ENCODE measurements at regions not wholly inside any gene's neighbourhood (a gene's known extent, or its start where the extent isn't known, plus 50 kb on each side); places are given as distances from the start of the nearest gene placed in this dataset.

DNA sequence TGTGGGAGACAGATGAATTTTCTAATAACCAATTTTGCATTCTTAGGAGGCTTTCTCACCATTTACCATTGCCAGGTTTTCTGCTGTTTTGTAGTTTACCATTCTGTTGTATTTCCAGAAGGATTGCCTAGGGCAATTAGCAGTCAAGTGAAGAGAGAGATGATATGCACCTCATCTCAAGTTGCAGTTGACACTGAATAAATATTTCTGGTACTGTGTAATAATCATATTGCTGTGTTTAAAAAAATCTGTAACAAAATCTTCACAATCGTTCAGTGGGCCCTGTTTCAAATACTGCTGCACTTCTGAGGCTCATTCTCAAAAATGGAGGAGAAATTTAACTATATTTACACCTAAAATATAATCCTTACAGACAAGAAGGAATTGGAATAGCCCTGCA, 706.1 kb upstream of the PTPRD start:
- H3K4me3 ChIP-seq (ENCODE audit: low read depth, low read length) = no peak overlapping the region
- no peak for DNase-seq (ENCODE audit: low read depth)
- TF ChIP-seq, protein P1, sequence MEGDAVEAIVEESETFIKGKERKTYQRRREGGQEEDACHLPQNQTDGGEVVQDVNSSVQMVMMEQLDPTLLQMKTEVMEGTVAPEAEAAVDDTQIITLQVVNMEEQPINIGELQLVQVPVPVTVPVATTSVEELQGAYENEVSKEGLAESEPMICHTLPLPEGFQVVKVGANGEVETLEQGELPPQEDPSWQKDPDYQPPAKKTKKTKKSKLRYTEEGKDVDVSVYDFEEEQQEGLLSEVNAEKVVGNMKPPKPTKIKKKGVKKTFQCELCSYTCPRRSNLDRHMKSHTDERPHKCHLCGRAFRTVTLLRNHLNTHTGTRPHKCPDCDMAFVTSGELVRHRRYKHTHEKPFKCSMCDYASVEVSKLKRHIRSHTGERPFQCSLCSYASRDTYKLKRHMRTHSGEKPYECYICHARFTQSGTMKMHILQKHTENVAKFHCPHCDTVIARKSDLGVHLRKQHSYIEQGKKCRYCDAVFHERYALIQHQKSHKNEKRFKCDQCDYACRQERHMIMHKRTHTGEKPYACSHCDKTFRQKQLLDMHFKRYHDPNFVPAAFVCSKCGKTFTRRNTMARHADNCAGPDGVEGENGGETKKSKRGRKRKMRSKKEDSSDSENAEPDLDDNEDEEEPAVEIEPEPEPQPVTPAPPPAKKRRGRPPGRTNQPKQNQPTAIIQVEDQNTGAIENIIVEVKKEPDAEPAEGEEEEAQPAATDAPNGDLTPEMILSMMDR (IDR thresholded peaks at IDR 0.05; ENCODE audit: low read depth, low read length, missing control alignments) = no peak
- in situ Hi-C loops (cut with HindIII; ENCODE audit: low sequenced_read_pairs) = no loop called here

DNA sequence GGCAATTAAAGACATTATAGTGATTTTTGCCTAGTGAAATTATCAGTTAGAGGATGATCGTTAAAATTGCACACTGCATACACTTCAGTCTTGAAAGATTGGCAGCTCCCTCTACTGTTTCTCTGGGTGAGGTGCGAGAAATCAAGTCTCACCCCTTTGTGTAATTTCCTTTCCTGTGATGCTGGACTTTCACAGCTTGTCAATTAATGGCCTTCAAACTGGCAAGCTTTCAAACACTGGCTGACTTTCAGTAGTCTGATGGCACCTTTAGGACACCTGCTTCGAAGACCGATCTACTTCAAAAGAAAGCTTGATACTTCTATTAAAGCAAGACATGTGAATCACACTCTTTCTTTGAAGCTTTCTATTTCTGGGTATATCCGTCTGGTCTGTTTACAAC, 706.7 kb upstream of the PTPRD start:
- in situ Hi-C loops (cut with HindIII; ENCODE audit: low sequenced_read_pairs) = no loop called here
- TF ChIP-seq, protein P1 (IDR thresholded peaks at IDR 0.05; ENCODE audit: low read depth, low read length, missing control alignments) = peak; percentile 67
- peak; percentile 8 for DNase-seq (ENCODE audit: low read depth)
- H3K4me3 ChIP-seq (ENCODE audit: low read depth, low read length) = no peak overlapping the region

DNA sequence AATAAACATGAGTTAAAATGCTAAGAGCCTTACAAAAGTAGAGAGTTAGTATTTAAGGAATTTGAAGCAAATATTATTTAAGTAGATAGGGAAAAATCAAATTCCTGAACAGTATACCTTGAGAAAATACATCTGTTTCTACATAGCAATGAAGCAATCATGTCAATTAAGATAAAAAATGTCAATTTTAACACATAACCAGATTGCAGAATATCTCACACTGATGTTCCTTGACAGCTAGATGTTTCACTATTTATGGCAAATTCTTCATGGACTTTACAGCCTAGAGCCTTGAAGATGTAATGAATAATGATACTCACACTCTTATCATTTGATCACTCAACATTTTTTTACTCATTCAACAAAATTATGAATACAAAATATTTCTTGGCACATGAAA, 708.2 kb upstream of the PTPRD start:
- no peak for DNase-seq (ENCODE audit: low read depth)
- H3K4me3 ChIP-seq (ENCODE audit: low read depth, low read length) = no peak overlapping the region
- TF ChIP-seq, protein P1 (IDR thresholded peaks at IDR 0.05; ENCODE audit: low read depth, low read length, missing control alignments) = no peak
- in situ Hi-C loops (cut with HindIII; ENCODE audit: low sequenced_read_pairs) = no loop called here

DNA sequence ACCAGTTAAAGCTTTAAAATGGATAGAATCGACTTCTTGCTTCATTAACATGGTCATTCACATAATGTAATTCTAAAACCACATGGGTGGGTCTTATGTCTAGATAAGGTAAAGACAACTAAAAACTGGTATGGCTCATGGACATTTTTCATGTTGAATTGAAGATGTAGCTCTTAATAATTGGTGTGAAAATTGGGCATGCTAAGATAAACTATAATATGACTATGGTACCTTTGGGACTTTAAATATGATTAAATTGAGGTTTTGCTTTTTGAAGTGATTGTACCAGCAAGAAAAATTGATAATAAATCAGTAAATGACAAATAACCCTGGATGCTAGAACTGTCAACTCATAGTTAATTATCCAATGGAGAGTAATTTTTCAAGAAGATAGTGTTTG, 710.7 kb upstream of the PTPRD start:
- no peak overlapping the region for H3K4me3 ChIP-seq (ENCODE audit: low read depth, low read length)
- in situ Hi-C loops (cut with HindIII; ENCODE audit: low sequenced_read_pairs) = no loop called here
- TF ChIP-seq, protein P1 (IDR thresholded peaks at IDR 0.05; ENCODE audit: low read depth, low read length, missing control alignments) = no peak
- DNase-seq (ENCODE audit: low read depth) = no peak

DNA sequence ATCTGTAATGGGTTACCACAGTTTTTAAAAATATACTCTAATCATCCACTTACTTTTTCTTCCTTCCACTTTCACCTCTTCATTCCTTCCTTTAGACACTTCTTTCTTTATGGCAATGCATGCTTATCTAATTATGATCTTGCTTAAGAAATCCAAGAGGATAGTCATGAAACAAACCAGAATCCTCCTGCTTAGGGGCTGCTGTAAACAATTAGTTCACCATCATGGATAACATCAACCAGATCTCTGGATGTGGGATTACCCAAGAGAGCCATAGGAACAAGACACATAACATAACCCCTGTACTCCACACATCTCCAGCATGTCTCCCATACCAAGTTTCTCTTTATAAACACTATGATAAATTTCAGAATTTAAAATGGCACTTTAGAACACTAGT, 713.4 kb upstream of the PTPRD start:
- DNase-seq (ENCODE audit: low read depth) = no peak
- in situ Hi-C loops (cut with HindIII; ENCODE audit: low sequenced_read_pairs) = no loop called here
- no peak overlapping the region for H3K4me3 ChIP-seq (ENCODE audit: low read depth, low read length)
- TF ChIP-seq, protein P1 (IDR thresholded peaks at IDR 0.05; ENCODE audit: low read depth, low read length, missing control alignments) = no peak

DNA sequence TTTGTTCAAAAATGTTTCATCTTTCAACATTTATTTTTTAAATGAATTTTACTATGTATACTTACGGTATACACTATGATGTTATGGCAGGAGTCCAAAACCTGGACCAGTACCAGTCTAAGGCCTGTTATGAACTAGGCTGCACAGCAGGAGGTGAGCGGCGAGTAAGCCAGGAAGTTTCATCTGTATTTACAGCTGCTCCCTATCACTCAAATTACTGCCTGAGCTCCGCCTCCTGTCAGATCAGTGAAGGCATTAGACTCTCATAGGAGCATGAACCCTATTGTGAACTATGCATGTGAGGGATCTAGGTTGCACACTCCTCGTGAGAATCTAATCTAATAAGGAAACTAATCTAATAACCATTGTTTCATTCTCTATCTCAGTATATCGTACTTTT, 715.5 kb upstream of the PTPRD start:
- in situ Hi-C loops (cut with HindIII; ENCODE audit: low sequenced_read_pairs) = no loop called here
- H3K4me3 ChIP-seq (ENCODE audit: low read depth, low read length) = no peak overlapping the region
- no peak for DNase-seq (ENCODE audit: low read depth)
- TF ChIP-seq, protein P1 (IDR thresholded peaks at IDR 0.05; ENCODE audit: low read depth, low read length, missing control alignments) = no peak

DNA sequence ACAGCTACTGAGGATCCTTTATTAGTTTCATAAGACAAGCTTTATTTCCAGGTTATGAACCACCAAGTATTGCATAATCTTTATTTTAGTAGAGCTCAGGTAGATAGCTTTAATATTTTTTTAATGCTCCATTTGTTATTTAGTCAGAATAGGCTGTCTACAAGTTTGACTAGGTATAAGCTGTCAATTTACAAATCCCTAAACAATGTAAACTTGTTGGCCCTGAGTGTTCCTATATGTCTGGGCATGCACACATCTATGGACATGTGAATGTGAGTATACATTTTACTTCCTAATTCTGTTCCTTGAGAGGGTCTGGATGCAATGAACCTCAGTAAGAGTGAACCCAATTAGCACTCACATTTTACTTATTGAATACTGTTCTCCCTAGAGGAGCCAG, 722.2 kb upstream of the PTPRD start:
- TF ChIP-seq, protein P1 (IDR thresholded peaks at IDR 0.05; ENCODE audit: low read depth, low read length, missing control alignments) = no peak
- no peak overlapping the region for H3K4me3 ChIP-seq (ENCODE audit: low read depth, low read length)
- in situ Hi-C loops (cut with HindIII; ENCODE audit: low sequenced_read_pairs) = no loop called here
- DNase-seq (ENCODE audit: low read depth) = no peak

Measured in astrocyte of the cerebellum (primary cell).